ENCODE measurements at regions not wholly inside any gene's neighbourhood (a gene's known extent, or its start where the extent isn't known, plus 50 kb on each side); places are given as distances from the start of the nearest gene placed in this dataset.

GRCh38 chr6:169994739-169995138, 243.3 kb downstream of the ERMARD start:
- DNase-seq, result no peak

- no peak for DNase-seq
Measured at GRCh38 chr6:169993861-169994481, 242.5 kb downstream of the ERMARD start.

GRCh38 chr6:169991913-169992312, 240.5 kb downstream of the ERMARD start:
- no peak for DNase-seq

GRCh38 chr6:169991031-169991390, 239.6 kb downstream of the ERMARD start:
- DNase-seq, result no peak

- DNase-seq, result no peak
Measured at GRCh38 chr6:169990095-169991030, 238.9 kb downstream of the ERMARD start.

GRCh38 chr6:169989594-169989993, 238.2 kb downstream of the ERMARD start:
- DNase-seq, result no peak

GRCh38 chr6:169988769-169989550, 237.5 kb downstream of the ERMARD start:
- no peak for DNase-seq

- DNase-seq, result no peak
Measured at GRCh38 chr6:169986848-169987498, 235.6 kb downstream of the ERMARD start.

GRCh38 chr6:169986171-169986847, 234.9 kb downstream of the ERMARD start:
- no peak for DNase-seq

GRCh38 chr6:169985121-169986015, 233.9 kb downstream of the ERMARD start:
- no peak for DNase-seq

- DNase-seq, result no peak
Measured at GRCh38 chr6:169984181-169985120, 233.0 kb downstream of the ERMARD start.

- no peak for DNase-seq
Measured at GRCh38 chr6:169983651-169984050, 232.2 kb downstream of the ERMARD start.

- DNase-seq, result no peak
Measured at GRCh38 chr6:169982461-169983386, 231.3 kb downstream of the ERMARD start.

GRCh38 chr6:169981969-169982368, 230.5 kb downstream of the ERMARD start:
- no peak for DNase-seq

- no peak for DNase-seq
Measured at GRCh38 chr6:169981568-169981967, 230.1 kb downstream of the ERMARD start.

- DNase-seq, result no peak
Measured at GRCh38 chr6:169980826-169981450, 229.5 kb downstream of the ERMARD start.

GRCh38 chr6:169979873-169980432, 228.5 kb downstream of the ERMARD start:
- no peak for DNase-seq
